Activated CD4-positive, CD25-positive, alpha-beta regulatory T cell treated with anti-CD3 and anti-CD28 coated beads, Interleukin-2, amount 50 U/mL, for 72 hours (primary cell): ENCODE measurements at regions not wholly inside any gene's neighbourhood (a gene's known extent, or its start where the extent isn't known, plus 50 kb on each side); places are given as distances from the start of the nearest gene placed in this dataset.

Experiments used
- DNase-seq: peaks from one replicate; pipeline ENCODE4 v3.0.0; 2021

DNA sequence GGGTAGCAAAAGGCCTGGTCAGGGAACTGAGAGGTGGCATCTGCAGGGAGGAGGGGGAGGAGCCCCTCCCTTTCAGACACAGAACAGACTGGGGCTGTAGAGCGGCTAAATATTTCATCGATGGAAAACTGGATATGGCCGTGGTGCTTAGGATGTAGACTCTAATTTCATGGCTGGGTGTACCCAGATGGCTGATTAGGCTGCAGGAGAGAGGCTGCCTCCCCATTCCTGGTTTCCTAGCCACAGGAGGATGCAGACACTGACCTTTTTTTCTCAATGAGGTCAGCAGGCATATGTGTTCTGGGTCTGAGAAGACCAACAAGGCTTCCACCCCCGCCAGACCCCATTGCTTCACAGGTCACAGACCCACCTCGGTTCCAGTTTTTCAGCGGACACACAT lies 58.1 kb upstream of the CALM2 start:
- DNase-seq, result no peak

DNA sequence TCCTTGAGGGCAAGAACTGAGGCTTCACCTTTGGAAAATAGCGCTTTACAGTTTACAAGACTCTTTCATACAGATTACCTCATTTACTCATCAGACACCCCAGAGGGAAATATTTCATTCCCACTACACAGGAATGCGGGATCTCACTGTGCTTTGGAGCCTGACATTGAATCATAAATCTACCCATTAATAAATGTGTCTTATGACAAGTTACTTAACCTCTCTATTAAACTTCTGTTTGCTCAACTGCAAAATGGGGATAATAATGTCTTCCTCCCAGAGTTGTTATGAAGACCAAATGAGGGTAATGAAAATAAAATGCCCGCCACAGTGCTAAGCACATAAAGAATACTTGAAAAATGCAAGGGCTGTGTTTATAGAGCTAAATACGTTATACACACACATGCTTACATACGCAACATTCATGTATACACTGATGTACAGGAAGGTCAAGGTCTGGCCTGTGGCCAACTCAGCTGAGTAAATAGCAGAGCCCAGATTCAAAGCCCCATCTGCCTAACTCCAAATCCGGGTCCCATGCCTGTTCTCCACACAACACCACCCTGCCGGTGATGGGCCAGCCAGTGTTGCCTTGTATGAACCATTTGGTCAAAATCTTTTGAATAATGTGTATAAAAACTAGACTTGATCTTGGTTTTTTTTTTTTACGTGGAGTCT lies 56.6 kb upstream of the CALM2 start:
- DNase-seq, result no peak

DNA sequence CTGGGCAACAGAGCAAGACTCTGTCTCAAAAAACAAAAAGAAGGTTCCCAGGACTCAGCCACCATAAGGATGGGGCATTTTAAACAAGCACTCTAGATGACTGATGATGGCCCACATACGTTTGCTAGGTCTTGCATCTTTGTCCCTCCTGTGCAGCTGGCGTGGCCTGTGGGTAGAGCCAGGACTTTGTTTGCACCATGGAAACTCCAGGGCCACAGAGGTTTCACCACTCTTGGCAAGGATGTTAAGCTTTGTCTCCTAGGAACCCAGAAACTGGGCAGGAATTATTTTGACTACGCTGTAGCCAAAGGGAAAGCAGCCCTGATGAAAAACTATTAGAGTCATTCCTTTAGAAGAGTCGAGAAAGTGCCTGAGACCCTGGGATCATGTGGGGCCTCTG lies 54.1 kb upstream of the CALM2 start:
- no peak for DNase-seq

DNA sequence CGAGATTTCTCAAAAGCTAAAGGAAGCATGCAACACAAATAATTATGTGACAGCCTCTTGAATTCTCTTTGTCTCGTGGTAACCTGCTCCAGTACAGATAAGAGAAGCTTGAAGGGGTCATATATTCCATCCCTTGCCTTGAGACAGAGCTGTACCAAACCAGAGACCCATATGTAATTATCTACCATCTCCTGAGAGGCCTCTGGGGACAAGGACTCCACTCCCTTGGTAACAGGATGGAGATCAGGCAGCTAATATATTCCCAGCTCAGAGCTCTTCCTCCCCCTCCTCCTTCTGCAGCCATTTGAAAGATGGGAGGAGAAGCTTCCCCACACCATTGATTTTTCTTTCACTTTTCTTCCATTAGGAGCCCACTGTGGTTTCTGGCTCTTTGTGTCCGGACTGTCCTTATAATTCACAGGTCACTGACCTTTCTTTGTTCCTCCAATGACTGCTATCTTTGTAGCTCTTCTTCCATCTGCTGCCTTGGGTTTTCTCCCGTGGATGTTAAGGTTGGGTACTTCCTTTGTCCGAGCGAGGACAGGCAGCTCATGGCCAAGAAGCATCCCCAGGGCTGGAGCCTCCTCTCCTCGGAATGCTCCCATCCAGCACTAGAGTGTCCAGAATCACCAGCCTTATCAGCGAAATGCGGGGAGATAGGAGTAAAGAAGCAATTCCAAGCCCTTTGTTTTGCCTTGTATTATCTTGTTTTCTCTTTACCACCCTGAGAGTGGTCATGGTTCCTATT lies 51.4 kb upstream of the CALM2 start:
- no peak for DNase-seq

DNA sequence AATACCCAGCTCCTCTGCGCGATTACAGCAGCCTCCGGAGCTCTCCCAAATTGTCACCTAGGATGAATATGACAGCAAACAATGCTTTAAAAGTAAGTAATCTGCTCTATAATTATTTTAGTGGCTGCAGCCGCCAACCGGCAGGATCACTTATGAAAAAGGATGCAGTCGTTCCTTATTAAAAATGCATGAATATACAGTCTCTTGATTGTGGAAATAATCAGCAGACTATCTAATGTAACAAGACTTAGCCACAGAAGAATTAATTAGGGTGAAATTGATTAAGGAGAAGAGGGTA lies 50.6 kb upstream of the CALM2 start:
- no peak for DNase-seq

DNA sequence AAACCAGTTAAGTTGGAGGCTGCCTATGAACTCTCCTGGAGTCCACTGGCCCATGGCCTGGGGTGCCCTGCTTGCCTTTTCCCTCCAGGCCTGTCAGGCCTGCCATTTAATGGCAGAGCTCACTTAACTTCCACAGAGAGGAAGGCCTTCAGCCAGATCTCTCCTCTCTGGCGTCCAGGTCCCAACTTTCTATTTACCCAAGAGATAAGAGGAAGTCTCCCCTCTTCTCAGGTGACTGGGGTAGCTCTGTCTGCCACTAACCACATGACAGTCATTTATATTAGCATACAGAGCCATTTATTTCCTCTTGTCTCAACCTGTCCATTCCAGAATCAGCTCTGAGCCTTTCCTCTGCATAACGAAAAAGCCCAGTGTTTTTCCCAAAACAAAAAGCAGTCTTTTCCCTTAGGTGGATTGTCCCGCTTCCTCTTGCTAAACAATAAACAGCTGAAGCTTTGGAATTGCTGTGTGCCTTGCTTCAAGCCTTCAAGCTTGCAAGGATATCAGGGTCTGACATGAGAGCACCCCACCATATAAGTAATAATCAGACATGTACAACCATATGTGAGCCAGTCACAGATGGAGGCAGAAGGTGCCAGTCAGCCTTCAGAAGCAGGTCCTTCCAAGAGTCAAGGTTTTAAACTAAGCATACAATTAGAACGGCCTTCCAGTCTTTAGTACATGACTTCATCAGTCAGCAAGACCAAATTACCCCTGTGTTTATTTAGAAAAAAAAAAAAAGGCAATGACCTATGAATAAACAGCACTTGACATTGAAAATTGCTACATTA lies 50.0 kb upstream of the CALM2 start:
- DNase-seq, result no peak
